HL-60 (cell line): ENCODE measurements at regions not wholly inside any gene's neighbourhood (a gene's known extent, or its start where the extent isn't known, plus 50 kb on each side); places are given as distances from the start of the nearest gene placed in this dataset.

Experiments used
- DNase-seq, 2 experiments: peaks; one replicate each; pipeline ENCODE4 v3.0.0-alpha.2; 2010 to 2020; ENCODE audit warnings: low read depth in 1 of 2, low spot score in 1 of 2
- H3K27ac ChIP-seq: fragments of 250-450 bp; sonication (Bioruptor Pico); replicated peaks from 2 replicates; pipeline ENCODE4 v1.5.1; 2020; ENCODE audit warnings: mild to moderate bottlenecking, moderate library complexity
- H3K27me3 ChIP-seq: fragments of 250-450 bp; sonication (Bioruptor Pico); 2 replicates; pipeline ENCODE4 v1.5.1; 2021; ENCODE audit warnings: mild to moderate bottlenecking, moderate library complexity; ENCODE audit not compliant: insufficient read depth, poor library complexity, severe bottlenecking
- H3K4me3 ChIP-seq: replicated peaks from 2 replicates; pipeline ENCODE4 v1.5.1; 2011; ENCODE audit warnings: mild to moderate bottlenecking, control low read depth, low read length; ENCODE audit not compliant: insufficient read depth
- CTCF ChIP-seq: IDR thresholded peaks from one replicate; pipeline ENCODE4 v1.5.1; 2011; ENCODE audit warnings: low read length, control low read depth, inconsistent platforms; ENCODE audit not compliant: insufficient read depth
- GABPA ChIP-seq: IDR thresholded peaks from 2 replicates; pipeline ENCODE4 v1.6.1; 2012; ENCODE audit warnings: low read depth
- POLR2AphosphoS5 ChIP-seq: IDR thresholded peaks from 2 replicates; pipeline ENCODE4 v1.6.1; 2012; ENCODE audit warnings: low read depth
- SPI1 ChIP-seq: IDR thresholded peaks from 2 replicates; pipeline ENCODE4 v1.6.1; 2012; ENCODE audit warnings: low read depth, mild to moderate bottlenecking, borderline replicate concordance
- TF ChIP-seq, protein P1 (sequence below): IDR thresholded peaks from 2 replicates; pipeline ENCODE4 v1.6.1; 2012; ENCODE audit warnings: low read depth; ENCODE audit not compliant: insufficient replicate concordance

- Histone ChIP-seq H3K4me3 (no peak overlapping the region), H3K27me3 (no peaks in the 10 kb centered on the region), H3K27ac (no peak overlapping the region)
- TF ChIP-seq GABPA (no peak), CTCF (no peak)
- TF ChIP-seq, protein P1, sequence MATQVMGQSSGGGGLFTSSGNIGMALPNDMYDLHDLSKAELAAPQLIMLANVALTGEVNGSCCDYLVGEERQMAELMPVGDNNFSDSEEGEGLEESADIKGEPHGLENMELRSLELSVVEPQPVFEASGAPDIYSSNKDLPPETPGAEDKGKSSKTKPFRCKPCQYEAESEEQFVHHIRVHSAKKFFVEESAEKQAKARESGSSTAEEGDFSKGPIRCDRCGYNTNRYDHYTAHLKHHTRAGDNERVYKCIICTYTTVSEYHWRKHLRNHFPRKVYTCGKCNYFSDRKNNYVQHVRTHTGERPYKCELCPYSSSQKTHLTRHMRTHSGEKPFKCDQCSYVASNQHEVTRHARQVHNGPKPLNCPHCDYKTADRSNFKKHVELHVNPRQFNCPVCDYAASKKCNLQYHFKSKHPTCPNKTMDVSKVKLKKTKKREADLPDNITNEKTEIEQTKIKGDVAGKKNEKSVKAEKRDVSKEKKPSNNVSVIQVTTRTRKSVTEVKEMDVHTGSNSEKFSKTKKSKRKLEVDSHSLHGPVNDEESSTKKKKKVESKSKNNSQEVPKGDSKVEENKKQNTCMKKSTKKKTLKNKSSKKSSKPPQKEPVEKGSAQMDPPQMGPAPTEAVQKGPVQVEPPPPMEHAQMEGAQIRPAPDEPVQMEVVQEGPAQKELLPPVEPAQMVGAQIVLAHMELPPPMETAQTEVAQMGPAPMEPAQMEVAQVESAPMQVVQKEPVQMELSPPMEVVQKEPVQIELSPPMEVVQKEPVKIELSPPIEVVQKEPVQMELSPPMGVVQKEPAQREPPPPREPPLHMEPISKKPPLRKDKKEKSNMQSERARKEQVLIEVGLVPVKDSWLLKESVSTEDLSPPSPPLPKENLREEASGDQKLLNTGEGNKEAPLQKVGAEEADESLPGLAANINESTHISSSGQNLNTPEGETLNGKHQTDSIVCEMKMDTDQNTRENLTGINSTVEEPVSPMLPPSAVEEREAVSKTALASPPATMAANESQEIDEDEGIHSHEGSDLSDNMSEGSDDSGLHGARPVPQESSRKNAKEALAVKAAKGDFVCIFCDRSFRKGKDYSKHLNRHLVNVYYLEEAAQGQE = no peak
- no peak for DNase-seq
These were observed 73.1 kb downstream of the GPR88 start for GRCh38 chr1:100611086-100611485.

GRCh38 chr1:100612540-100612939 is 74.6 kb downstream of the GPR88 start:
- no peak overlapping the region for H3K27ac ChIP-seq
- DNase-seq = no peak
- no peak overlapping the region for H3K4me3 ChIP-seq
- H3K27me3 ChIP-seq = no peaks in the 10 kb centered on the region
- TF ChIP-seq, protein P1 = no peak
- TF ChIP-seq CTCF = no peak
- TF ChIP-seq GABPA = no peak
- no peak for TF ChIP-seq SPI1
- no peak for TF ChIP-seq POLR2AphosphoS5

GRCh38 chr1:100613817-100614559 is 76.0 kb downstream of the GPR88 start:
- Histone ChIP-seq H3K4me3 (no peak overlapping the region), H3K27ac (no peak overlapping the region), H3K27me3 (no peaks in the 10 kb centered on the region)
- TF ChIP-seq POLR2AphosphoS5 (no peak), SPI1 (no peak), GABPA (no peak), CTCF (no peak)
- TF ChIP-seq, protein P1 = no peak
- no peak for DNase-seq
